Kidney capillary endothelial cell (primary cell): ENCODE measurements at regions not wholly inside any gene's neighbourhood (a gene's known extent, or its start where the extent isn't known, plus 50 kb on each side); places are given as distances from the start of the nearest gene placed in this dataset.

Source experiments
- DNase-seq: peaks from one replicate; pipeline ENCODE4 v3.0.0-alpha.2; 2018; ENCODE audit warnings: low spot score

DNA sequence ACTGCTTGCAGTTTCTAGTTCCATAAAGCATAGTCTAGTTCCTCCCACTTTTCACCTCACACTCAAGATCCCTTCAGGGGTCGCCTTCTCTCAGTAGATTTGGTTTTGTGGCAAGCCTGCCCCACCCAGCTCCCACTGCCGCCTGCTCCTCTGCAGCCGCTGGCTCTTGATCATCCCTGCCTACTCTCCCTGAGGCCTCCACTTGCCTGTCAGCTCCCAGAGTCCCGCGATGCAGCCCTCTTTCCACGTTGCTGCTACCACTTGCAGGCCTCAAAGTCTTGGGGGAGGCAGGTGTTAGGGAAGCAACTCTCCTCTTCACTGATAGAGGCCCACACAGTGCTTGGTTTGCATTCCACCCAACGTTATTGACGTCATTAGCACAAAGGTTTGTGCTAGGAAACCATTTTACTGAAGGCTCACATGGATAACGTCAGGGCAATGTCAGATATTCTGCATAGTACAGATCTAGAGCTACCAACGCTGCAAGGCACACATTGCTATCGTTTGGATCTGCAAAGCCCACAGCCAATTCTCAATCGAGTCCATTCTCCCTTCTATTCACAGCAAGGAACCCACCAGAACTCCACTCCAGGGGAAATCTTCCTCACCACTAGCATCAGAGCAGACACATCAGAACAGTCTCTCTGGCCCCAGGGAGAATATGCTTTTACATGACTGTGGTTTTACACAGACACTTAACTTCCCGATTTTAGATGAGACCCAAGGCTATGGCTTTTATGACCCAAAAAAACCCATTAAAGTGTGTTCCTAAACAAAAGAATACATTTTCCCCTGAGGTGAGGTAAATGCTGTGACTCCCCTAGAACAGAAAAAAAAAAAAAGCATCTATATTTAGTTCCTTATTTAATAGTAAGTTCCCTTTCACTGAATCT, 519.5 kb upstream of the CAMK1G start:
- no peak for DNase-seq

DNA sequence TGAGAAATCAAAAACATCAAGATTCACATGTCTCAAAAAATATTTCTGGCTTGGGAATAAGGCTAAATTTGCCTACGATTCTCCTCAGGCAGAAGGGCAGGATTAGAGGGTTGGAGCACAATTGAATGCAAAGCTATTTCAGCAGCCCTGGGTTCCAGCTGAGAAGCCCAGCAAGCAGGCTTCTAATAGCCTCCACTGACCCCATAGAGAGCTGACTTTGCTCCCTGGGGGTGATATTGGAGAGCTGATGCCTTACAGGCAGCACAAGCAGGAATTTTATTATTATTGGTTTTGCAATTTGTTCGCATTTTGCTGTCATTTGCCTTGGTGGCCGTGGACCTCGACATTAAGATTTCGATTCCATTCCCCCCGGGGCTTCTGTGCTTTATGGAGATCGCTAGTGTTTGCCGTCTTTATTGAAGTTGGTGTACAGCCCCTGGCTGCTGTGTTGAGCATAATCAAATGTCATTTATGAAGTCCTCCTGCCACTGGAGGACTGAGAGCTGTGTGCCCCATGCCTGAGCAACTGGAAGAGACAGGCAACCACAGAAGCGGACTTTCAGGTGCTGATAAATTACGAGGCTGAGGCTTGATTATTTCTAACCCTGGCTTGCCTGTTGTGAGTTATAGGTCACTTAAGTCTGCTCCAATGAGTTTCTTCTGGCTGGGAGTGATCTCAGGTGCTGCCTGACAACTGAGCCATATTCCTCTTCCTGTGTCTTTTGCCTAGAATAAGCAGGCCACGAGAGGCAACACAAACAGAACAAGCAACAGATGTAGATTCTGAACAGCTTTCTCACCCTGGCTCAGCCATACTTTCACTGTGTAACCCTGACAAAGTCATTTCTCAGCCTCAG, 518.4 kb upstream of the CAMK1G start:
- no peak for DNase-seq

DNA sequence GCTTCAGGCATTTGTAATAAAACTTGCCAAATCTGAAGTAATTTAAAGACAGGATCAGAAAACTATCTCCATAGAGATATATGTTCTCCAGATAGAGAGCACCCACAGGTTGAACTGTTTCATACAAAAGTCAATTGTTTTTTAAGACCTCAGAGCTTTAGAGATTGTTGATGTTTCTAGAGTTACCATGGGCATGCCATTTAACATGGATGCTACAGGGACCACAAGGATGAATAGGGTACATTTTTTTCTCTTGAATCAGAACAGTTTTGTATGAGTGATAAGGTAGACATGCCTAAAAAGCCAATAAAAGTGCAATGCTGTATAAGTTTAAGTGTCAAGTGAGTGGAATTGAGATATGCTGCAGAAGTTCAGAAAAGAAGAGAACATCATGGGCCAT, 511.0 kb upstream of the CAMK1G start:
- no peak for DNase-seq

GRCh38 chr1:209073879-209074278, 509.6 kb upstream of the CAMK1G start:
- DNase-seq = no peak

- DNase-seq = no peak
These were observed 508.8 kb upstream of the CAMK1G start for GRCh38 chr1:209074575-209075250.

DNA sequence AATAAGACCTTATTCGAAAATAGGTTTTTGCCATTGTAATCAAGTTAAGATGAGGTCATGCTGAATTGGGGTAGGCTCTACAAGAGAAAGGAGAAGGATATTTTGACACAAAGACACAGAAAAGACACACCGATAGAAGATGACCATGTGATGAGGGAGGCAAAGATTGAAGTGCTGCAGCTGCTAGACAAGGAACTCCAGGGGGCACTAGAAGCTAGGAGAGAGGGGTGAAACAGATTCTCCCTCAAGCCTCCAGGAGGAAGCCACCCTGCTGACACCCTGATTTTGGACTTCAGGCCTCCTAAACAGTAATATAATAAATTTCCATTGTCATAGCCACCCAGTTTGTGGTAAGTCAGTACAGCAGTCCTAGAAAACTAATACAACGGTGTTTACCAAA, 506.8 kb upstream of the CAMK1G start:
- DNase-seq = no peak

DNA sequence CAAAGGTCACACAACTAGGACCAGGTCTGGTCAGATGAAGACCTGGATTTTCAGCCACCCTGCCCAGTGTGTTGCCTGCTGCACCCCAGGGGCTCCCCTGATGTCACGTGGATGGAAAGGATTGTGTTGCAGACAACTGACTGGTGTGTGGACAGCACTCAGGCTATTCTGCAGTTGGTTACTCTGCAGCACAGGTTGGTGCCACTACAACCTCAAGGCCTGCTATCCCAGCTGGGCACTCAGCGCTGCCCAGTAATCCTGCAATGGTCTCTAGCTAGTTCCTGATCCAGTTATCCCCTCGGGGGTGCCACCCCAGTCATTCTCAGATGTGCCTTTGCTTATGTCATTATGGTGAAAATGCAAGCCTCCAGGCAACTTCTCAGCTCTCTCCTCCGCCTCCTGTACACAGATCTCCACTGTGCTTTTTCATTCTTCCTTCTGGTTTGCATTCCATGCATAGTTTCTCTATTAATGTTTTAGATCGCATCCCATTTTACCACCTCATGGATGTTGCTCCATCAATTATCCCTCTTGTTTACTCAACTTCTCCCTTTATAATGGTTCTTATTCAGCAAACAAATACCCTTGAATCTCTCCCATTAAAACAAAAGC, 503.2 kb upstream of the CAMK1G start:
- no peak for DNase-seq

- no peak for DNase-seq
These were observed 496.9 kb upstream of the CAMK1G start for GRCh38 chr1:209086486-209087192.

DNA sequence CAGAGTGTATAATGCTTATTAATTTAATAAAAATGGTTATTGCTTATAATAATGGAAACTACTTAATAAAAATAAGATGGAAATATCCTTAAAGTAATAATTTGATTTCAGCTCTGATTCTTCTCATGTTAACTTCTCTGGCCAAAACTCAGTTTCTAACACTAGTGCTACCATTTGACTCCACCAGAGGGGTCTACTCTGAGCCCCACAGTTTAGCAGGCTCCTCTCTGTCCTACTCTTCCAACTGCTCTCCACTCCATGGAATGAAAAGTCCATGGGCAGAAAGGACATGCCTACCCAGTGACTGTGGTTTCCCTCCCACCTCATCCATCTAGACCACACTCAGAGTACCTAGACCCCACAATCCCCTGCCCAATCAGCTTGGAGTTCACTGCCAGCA, 489.1 kb upstream of the CAMK1G start:
- no peak for DNase-seq

GRCh38 chr1:209095627-209096595, 487.6 kb upstream of the CAMK1G start:
- no peak for DNase-seq

DNA sequence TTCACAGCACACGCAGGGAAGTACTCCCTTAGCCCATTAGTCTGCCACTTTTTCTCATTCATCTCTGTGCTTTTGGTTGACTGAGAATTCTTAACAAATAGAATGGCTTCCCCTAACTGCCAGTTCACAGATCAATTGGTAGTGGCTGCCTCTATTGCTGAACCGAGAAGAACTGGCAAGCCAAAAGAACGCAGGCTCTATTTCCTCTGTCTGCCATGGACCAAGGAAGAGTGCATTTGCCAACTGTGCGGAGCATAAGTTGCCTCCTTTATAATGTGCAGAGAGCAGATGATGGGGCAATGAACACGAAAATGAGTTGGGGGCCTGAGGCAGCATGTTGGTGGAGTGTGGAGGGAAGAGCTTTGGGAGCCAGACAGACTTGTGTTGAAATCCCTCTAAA, 483.1 kb upstream of the CAMK1G start:
- no peak for DNase-seq

GRCh38 chr1:209101106-209101505, 482.4 kb upstream of the CAMK1G start:
- no peak for DNase-seq

DNA sequence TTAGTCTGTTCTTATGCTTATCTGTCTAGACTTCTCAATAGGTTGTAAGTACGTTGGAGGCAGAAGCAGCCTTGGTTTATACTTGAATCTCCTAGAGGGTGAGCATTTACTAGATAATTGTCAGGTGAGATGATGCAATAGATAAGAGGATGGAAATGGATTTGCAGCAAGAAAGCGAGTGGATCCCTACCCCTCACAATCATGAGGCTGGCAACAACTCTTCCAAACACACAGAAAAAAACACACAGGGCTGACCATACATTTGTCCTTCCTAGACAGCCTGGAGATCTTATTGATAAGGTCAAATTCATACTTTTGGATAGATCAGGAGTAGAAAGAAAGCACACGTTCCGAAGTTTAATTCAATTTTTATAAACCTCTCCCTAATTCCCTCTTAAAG, 481.4 kb upstream of the CAMK1G start:
- no peak for DNase-seq

DNA sequence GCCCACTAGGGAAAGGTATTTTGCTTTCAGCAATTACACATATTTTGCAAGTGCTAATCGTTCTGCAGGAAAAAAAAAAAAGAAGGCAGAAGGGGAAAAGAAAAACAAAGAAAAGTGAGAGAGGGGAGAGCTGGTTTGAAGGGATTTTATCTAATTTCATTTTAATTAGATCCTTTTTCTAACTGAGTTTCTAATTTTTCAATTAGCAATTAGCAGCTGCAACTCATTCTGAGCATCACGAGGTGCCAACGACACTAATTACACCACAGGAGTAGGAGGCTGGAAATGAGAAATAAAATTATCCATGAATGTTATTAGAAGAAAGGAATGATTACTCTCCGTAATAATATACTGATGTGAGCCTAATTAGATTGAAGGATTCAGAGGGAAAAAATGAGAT, 481.0 kb upstream of the CAMK1G start:
- DNase-seq = no peak

DNA sequence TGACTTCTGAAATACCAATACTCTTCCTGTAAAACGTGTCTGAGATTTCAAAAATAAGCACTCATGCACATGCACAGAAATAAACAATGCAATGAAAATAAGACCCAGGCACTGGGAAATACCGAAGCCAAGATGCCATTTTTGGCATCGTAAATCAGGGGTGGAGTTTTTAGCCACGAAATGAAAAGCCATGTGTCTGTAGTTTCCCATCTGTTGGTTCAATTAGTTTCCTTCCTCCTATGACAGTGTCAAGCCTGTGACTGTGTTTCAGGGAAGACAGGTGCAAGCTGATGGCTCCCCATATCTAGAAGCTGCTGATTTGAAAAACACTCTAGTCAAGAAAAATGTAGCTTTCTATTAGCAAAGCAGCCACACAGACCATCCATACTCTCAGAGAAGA, 480.4 kb upstream of the CAMK1G start:
- no peak for DNase-seq

- no peak for DNase-seq
These were observed 478.9 kb upstream of the CAMK1G start for GRCh38 chr1:209104646-209105045.

DNA sequence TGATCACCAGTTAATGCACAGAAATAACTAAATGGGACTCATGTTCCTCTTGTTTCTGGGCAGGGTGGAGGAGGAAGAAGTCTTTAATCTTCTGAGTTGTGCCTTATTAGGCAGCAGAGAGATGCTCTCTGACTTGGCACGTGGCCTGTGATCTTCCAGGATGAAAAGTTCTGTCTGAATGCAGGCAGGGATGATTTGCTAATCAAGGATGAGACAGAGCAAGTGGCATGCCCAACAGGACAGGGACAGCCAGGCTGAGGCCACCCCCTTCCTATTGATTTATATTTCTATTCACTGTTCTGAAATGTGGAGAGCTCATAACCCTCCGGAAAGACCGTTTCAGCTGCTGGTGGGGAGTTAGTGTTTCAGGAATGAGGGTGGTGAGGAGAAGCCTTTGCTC, 477.8 kb upstream of the CAMK1G start:
- DNase-seq = no peak

DNA sequence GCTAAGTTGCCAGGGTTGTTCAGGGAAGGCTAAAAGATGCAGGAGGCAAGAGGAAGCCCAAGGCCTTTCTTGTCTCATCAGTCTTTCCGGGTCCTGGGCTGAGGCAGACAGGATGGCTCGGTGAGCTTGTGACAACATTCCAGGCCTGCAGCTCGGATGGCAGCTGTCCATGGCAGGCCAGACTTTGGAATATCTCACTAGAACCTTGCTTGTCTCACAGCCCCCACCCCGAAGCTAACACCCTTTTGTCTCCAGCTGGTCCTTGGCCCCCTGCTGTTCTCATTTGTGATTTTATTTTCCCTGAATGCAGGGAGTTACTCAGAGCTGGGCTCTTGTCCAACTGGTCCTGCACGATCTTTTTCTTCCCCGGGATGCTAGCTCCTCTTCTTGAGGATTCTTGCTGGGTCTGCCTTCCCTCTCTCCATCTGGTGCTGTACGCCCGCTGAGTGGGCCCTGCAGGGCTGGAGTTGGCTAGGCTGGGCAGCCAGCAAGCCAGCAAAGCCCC, 477.2 kb upstream of the CAMK1G start:
- DNase-seq = peak; percentile 3

DNA sequence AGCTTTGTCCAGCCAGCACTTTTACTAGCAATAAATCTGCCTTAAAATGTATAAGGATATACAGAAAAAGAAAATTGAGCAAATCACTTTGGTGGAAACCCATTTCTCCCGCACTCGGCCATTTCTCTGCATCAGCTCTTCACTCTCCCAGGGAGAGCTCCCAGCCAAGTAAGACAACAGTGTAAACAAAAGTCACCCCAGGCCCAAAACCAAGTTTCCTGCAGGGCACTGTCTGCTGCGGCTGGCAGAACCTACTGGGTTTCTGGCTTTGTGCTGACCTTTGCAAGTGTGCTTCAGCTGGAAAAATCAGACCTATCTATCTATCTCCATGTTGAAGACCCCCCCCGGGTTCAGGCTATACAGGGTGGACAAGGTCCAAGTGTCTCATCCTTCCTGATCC, 476.7 kb upstream of the CAMK1G start:
- no peak for DNase-seq

DNA sequence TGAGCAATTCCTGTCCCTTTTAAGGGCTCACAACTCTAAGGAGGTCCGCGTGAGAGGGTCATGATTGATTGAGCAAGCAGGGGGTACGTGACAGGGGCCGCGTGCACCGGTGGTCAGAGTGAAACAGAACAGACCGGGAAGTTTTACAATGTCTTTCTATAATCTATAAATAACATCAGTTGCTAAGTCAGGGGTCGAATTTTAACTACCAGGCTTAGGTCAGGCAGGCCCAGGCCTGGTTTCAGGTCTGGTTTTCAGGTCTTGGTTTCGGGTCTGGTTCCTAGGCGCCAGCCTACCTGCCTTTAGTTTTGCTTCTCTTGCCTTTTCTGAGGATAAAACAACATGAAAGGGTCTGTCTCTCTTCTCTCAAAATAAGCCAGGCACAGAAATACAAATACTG, 476.0 kb upstream of the CAMK1G start:
- DNase-seq = no peak
